WTC11 (cell line): ENCODE measurements at regions not wholly inside any gene's neighbourhood (a gene's known extent, or its start where the extent isn't known, plus 50 kb on each side); places are given as distances from the start of the nearest gene placed in this dataset.
A peak's percentile ranks its signal among the peaks of the same experiment; 100 is the strongest.

ENCODE experiments used
- ATAC-seq: fragments of 200-7000 bp; cut with Tn5 transposase; 2 replicates; pipeline ENCODE4 v1.10.0; 2021; ENCODE audit warnings: mild to moderate bottlenecking, moderate library complexity
- CTCF ChIA-PET: fragments of 300-600 bp; sonication (Branson Sonifier 250); formaldehyde crosslinking; loops from one replicate; lab custom pipeline; 2021; ENCODE audit warnings: antibody characterized with exemption; lab: Charles Lee
- POLR2A ChIA-PET: fragments of 350-600 bp; sonication (Branson Sonifier 250); formaldehyde crosslinking; loops from one replicate; lab custom pipeline; 2021; ENCODE audit warnings: antibody characterized with exemption; lab: Charles Lee
- DNase-seq: peaks from one replicate; pipeline ENCODE4 v3.0.0; 2021; ENCODE audit warnings: low spot score
- H3K27ac Mint-ChIP-seq: 2 replicates; pipeline ENCODE4 v1.8.0; 2021; ENCODE audit warnings: mixed read lengths
- H3K27me3 Mint-ChIP-seq: 2 replicates; pipeline ENCODE4 v1.8.0; 2021; ENCODE audit warnings: low read depth, mild to moderate bottlenecking, moderate library complexity, mixed read lengths
- H3K36me3 Mint-ChIP-seq: 2 replicates; pipeline ENCODE4 v1.8.0; 2021; ENCODE audit warnings: mixed read lengths
- H3K4me1 Mint-ChIP-seq: 2 replicates; pipeline ENCODE4 v1.8.0; 2022; ENCODE audit warnings: mixed read lengths
- H3K4me3 Mint-ChIP-seq: 2 replicates; pipeline ENCODE4 v1.8.0; 2021; ENCODE audit warnings: mild to moderate bottlenecking, moderate library complexity, mixed read lengths
- H3K9me3 Mint-ChIP-seq: 2 replicates; pipeline ENCODE4 v1.8.0; 2021; ENCODE audit warnings: mixed read lengths
- AFF4 ChIP-seq: sonication (generic); formaldehyde crosslinking; IDR thresholded peaks from 2 replicates; pipeline ENCODE4 v1.8.1; 2023; ENCODE audit warnings: mild to moderate bottlenecking, missing genetic modification reagents, borderline replicate concordance
- CBFB ChIP-seq: sonication (generic); formaldehyde crosslinking; IDR thresholded peaks from 2 replicates; pipeline ENCODE4 v1.8.1; 2022; ENCODE audit warnings: mild to moderate bottlenecking, low read depth, missing genetic modification reagents
- FOXJ3 ChIP-seq: sonication (generic); formaldehyde crosslinking; IDR thresholded peaks from 2 replicates; pipeline ENCODE4 v1.9.0; 2021; ENCODE audit warnings: missing genetic modification reagents, mild to moderate bottlenecking, borderline replicate concordance
- HMGA2 ChIP-seq: fragments of 250-450 bp; sonication (Bioruptor Pico); IDR thresholded peaks from 2 replicates; pipeline ENCODE4 v1.4.0; 2021; ENCODE audit warnings: mild to moderate bottlenecking, moderate library complexity
- RORB ChIP-seq: fragments of 250-450 bp; sonication (Bioruptor Pico); IDR thresholded peaks from 2 replicates; pipeline ENCODE4 v1.9.0; 2021; ENCODE audit warnings: mild to moderate bottlenecking
- SOX15 ChIP-seq: fragments of 250-450 bp; sonication (Bioruptor Pico); IDR thresholded peaks from 2 replicates; pipeline ENCODE4 v1.9.0; 2021; ENCODE audit warnings: mild to moderate bottlenecking
- TCF7 ChIP-seq: sonication (generic); formaldehyde crosslinking; IDR thresholded peaks from 2 replicates; pipeline ENCODE4 v1.8.0; 2022; ENCODE audit warnings: mild to moderate bottlenecking, low read depth, missing genetic modification reagents, moderate library complexity
- USF2 ChIP-seq: sonication (generic); formaldehyde crosslinking; IDR thresholded peaks from 2 replicates; pipeline ENCODE4 v1.8.1; 2023; ENCODE audit warnings: mild to moderate bottlenecking, missing genetic modification reagents, moderate library complexity
- ZBTB43 ChIP-seq: sonication (generic); formaldehyde crosslinking; IDR thresholded peaks from 2 replicates; pipeline ENCODE4 v1.8.1; 2023; ENCODE audit warnings: mild to moderate bottlenecking, missing genetic modification reagents
- ZNF121 ChIP-seq: sonication (generic); formaldehyde crosslinking; IDR thresholded peaks from 2 replicates; pipeline ENCODE4 v1.8.0; 2023; ENCODE audit warnings: missing genetic modification reagents
- ZNF317 ChIP-seq: sonication (generic); formaldehyde crosslinking; IDR thresholded peaks from 2 replicates; pipeline ENCODE4 v1.8.1; 2023; ENCODE audit warnings: low read depth, mild to moderate bottlenecking, moderate library complexity, missing genetic modification reagents, borderline replicate concordance
- ZNF416 ChIP-seq: fragments of 250-450 bp; sonication (Bioruptor Pico); IDR thresholded peaks from 2 replicates; pipeline ENCODE4 v1.9.0; 2021; ENCODE audit warnings: mild to moderate bottlenecking, inconsistent platforms
- ZNF532 ChIP-seq: fragments of 250-450 bp; sonication (Bioruptor Pico); IDR thresholded peaks from 2 replicates; pipeline ENCODE4 v1.9.0; 2021; ENCODE audit warnings: mild to moderate bottlenecking, borderline replicate concordance
- TF ChIP-seq, protein P1 (sequence below): sonication (generic); formaldehyde crosslinking; IDR thresholded peaks from 2 replicates; pipeline ENCODE4 v1.8.1; 2022; ENCODE audit warnings: missing genetic modification reagents, borderline replicate concordance
- TF ChIP-seq, protein P2 (sequence below): fragments of 250-450 bp; sonication (Bioruptor Pico); IDR thresholded peaks from 2 replicates; pipeline ENCODE4 v2.1.2; 2022; ENCODE audit warnings: mild to moderate bottlenecking, moderate library complexity
- TF ChIP-seq, protein P3 (sequence below): sonication (generic); formaldehyde crosslinking; IDR thresholded peaks from 2 replicates; pipeline ENCODE4 v1.8.1; 2023; ENCODE audit warnings: mild to moderate bottlenecking, moderate library complexity, missing genetic modification reagents

- ATAC-seq: peak; percentile 9; the same call in 1 of the 2 replicates
- no peaks in the 10 kb centered on the region for H3K36me3 Mint-ChIP-seq
- POLR2A ChIA-PET: no interaction called here
- CTCF ChIA-PET: interaction anchor here (0.9 to 1.4 kb wide), 2 partner anchors 16 to 19 kb away, joined by 4 read pairs; no protein-coding TSS in a partner anchor
- no peak overlapping the region for H3K4me3 Mint-ChIP-seq
- H3K27ac Mint-ChIP-seq: peak overlapping the region; percentile 86
- no peaks in the 10 kb centered on the region for H3K9me3 Mint-ChIP-seq
- H3K4me1 Mint-ChIP-seq: peaks cover 66% of the 10 kb centered on the region
- TF ChIP-seq ZNF317 (CRISPR knock-in tag) (no peak), CBFB (no peak), RORB (no peak), USF2 (CRISPR knock-in tag) (peak; percentile 31; the same call in 1 of the 2 replicates), TCF7 (no peak), ZNF532 (no peak), FOXJ3 (CRISPR knock-in tag) (no peak), ZNF416 (CRISPR knock-in tag) (no peak)
- TF ChIP-seq, protein P1, sequence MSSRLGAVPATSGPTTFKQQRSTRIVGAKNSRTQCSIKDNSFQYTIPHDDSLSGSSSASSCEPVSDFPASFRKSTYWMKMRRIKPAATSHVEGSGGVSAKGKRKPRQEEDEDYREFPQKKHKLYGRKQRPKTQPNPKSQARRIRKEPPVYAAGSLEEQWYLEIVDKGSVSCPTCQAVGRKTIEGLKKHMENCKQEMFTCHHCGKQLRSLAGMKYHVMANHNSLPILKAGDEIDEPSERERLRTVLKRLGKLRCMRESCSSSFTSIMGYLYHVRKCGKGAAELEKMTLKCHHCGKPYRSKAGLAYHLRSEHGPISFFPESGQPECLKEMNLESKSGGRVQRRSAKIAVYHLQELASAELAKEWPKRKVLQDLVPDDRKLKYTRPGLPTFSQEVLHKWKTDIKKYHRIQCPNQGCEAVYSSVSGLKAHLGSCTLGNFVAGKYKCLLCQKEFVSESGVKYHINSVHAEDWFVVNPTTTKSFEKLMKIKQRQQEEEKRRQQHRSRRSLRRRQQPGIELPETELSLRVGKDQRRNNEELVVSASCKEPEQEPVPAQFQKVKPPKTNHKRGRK (CRISPR knock-in tag): peak; percentile 83; the same call in 1 of the 2 replicates
- TF ChIP-seq, protein P2, sequence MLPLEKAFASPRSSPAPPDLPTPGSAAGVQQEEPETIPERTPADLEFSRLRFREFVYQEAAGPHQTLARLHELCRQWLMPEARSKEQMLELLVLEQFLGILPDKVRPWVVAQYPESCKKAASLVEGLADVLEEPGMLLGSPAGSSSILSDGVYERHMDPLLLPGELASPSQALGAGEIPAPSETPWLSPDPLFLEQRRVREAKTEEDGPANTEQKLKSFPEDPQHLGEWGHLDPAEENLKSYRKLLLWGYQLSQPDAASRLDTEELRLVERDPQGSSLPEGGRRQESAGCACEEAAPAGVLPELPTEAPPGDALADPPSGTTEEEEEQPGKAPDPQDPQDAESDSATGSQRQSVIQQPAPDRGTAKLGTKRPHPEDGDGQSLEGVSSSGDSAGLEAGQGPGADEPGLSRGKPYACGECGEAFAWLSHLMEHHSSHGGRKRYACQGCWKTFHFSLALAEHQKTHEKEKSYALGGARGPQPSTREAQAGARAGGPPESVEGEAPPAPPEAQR (CRISPR knock-in tag): no peak
- TF ChIP-seq, protein P3, sequence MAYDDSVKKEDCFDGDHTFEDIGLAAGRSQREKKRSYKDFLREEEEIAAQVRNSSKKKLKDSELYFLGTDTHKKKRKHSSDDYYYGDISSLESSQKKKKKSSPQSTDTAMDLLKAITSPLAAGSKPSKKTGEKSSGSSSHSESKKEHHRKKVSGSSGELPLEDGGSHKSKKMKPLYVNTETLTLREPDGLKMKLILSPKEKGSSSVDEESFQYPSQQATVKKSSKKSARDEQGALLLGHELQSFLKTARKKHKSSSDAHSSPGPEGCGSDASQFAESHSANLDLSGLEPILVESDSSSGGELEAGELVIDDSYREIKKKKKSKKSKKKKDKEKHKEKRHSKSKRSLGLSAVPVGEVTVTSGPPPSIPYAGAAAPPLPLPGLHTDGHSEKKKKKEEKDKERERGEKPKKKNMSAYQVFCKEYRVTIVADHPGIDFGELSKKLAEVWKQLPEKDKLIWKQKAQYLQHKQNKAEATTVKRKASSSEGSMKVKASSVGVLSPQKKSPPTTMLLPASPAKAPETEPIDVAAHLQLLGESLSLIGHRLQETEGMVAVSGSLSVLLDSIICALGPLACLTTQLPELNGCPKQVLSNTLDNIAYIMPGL: no peak
- no peak for DNase-seq
- H3K27me3 Mint-ChIP-seq: no peaks in the 10 kb centered on the region
Observed at GRCh38 chr10:21297603-21298383, 227.7 kb downstream of the SKIDA1 start.

GRCh38 chr10:21296575-21297355 is 228.7 kb downstream of the SKIDA1 start:
- H3K9me3 Mint-ChIP-seq: no peaks in the 10 kb centered on the region
- TF ChIP-seq RORB: no peak
- no peak for TF ChIP-seq HMGA2 (CRISPR knock-in tag)
- TF ChIP-seq ZNF121 (CRISPR knock-in tag): peak; percentile 94
- TF ChIP-seq ZBTB43: no peak
- no peak for TF ChIP-seq SOX15 (CRISPR knock-in tag)
- TF ChIP-seq AFF4 (CRISPR knock-in tag): no peak
- TF ChIP-seq, all 79 proteins: peak for 1
- POLR2A ChIA-PET: no interaction called here
- no peak for DNase-seq
- Mint-ChIP-seq H3K27ac (peak overlapping the region; percentile 85), H3K36me3 (no peaks in the 10 kb centered on the region), H3K27me3 (no peaks in the 10 kb centered on the region), H3K4me1 (peaks cover 75% of the 10 kb centered on the region), H3K4me3 (no peak overlapping the region)
- ATAC-seq: no peak
- CTCF ChIA-PET: interaction anchor here (0.9 to 1.4 kb wide), 2 partner anchors 15 to 18 kb away, joined by 4 read pairs; no protein-coding TSS in a partner anchor
